RWPE2 (cell line): ENCODE measurements at regions not wholly inside any gene's neighbourhood (a gene's known extent, or its start where the extent isn't known, plus 50 kb on each side); places are given as distances from the start of the nearest gene placed in this dataset.

Source experiments
- ATAC-seq: fragments of 200-7000 bp; cut with Tn5 transposase; 3 replicates; pipeline ENCODE4 v1.9.1; 2021; ENCODE audit warnings: low read depth
- DNase-seq: peaks from one replicate; pipeline ENCODE4 v3.0.0-alpha.2; 2020; ENCODE audit warnings: low spot score
- H3K27ac ChIP-seq: fragments of 450-650 bp; 2 replicates; pipeline ENCODE4 v1.5.1; 2017; ENCODE audit warnings: mild to moderate bottlenecking; ENCODE audit not compliant: poor library complexity, severe bottlenecking
- H3K27me3 ChIP-seq: fragments of 250-450 bp; sonication (Bioruptor Pico); 2 replicates; pipeline ENCODE4 v1.5.1; 2021; ENCODE audit warnings: mild to moderate bottlenecking, moderate library complexity; ENCODE audit not compliant: insufficient read depth, poor library complexity, severe bottlenecking
- H3K36me3 ChIP-seq: fragments of 250-450 bp; sonication (Bioruptor Pico); 2 replicates; pipeline ENCODE4 v1.5.1; 2020; ENCODE audit warnings: low read depth, mild to moderate bottlenecking, moderate library complexity
- H3K4me1 ChIP-seq: fragments of 250-450 bp; sonication (Bioruptor Pico); 2 replicates; pipeline ENCODE4 v1.5.1; 2021; ENCODE audit warnings: mild to moderate bottlenecking, moderate library complexity; ENCODE audit not compliant: insufficient read depth, poor library complexity, severe bottlenecking
- H3K4me3 ChIP-seq: fragments of 250-450 bp; sonication (Bioruptor Pico); 2 replicates; pipeline ENCODE4 v1.5.1; 2021; ENCODE audit warnings: mild to moderate bottlenecking, moderate library complexity; ENCODE audit not compliant: severe bottlenecking
- H3K9me3 ChIP-seq: fragments of 250-450 bp; sonication (Bioruptor Pico); 2 replicates; pipeline ENCODE4 v1.5.1; 2021; ENCODE audit warnings: mild to moderate bottlenecking, moderate library complexity; ENCODE audit not compliant: severe bottlenecking
- TF ChIP-seq, protein P1 (sequence below): fragments of 450-650 bp; IDR thresholded peaks from one replicate; pipeline ENCODE4 v1.5.1; 2017; ENCODE audit warnings: mild to moderate bottlenecking, moderate library complexity; ENCODE audit not compliant: poor library complexity, severe bottlenecking

DNA sequence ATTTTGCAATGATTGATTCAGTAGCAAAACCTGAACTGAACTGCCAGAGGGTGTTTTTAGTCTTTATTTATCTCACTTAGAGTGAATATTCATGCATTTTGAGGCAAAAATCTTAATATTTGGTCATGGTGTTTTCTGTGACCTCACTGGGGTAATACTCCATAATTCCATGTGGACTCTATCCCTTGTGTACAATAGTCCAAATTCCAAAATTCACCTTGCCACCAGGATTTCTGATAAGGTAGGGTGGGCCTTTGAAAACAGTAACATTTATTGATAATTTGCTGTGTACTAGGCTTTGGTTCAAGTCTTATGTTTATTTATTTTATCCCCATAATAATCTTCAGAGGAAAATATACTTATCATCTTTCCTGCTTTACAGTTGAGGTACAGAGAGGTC, 68.4 kb upstream of the PDE5A start:
- ATAC-seq (no peak), DNase-seq (no peak)
- Histone ChIP-seq H3K9me3 (no peaks in the 10 kb centered on the region), H3K4me1 (no peaks in the 10 kb centered on the region), H3K27me3 (no peaks in the 10 kb centered on the region), H3K27ac (no peak overlapping the region), H3K36me3 (no peaks in the 10 kb centered on the region), H3K4me3 (no peak overlapping the region)
- TF ChIP-seq, protein P1, sequence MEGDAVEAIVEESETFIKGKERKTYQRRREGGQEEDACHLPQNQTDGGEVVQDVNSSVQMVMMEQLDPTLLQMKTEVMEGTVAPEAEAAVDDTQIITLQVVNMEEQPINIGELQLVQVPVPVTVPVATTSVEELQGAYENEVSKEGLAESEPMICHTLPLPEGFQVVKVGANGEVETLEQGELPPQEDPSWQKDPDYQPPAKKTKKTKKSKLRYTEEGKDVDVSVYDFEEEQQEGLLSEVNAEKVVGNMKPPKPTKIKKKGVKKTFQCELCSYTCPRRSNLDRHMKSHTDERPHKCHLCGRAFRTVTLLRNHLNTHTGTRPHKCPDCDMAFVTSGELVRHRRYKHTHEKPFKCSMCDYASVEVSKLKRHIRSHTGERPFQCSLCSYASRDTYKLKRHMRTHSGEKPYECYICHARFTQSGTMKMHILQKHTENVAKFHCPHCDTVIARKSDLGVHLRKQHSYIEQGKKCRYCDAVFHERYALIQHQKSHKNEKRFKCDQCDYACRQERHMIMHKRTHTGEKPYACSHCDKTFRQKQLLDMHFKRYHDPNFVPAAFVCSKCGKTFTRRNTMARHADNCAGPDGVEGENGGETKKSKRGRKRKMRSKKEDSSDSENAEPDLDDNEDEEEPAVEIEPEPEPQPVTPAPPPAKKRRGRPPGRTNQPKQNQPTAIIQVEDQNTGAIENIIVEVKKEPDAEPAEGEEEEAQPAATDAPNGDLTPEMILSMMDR: no peak

GRCh38 chr4:119695216-119695615, 66.6 kb upstream of the PDE5A start:
- H3K9me3 ChIP-seq: no peaks in the 10 kb centered on the region
- no peak for ATAC-seq
- H3K4me3 ChIP-seq: no peak overlapping the region
- DNase-seq: no peak
- TF ChIP-seq, protein P1: no peak
- H3K4me1 ChIP-seq: no peaks in the 10 kb centered on the region
- no peak overlapping the region for H3K27ac ChIP-seq
- no peaks in the 10 kb centered on the region for H3K36me3 ChIP-seq
- H3K27me3 ChIP-seq: no peaks in the 10 kb centered on the region

- Histone ChIP-seq H3K27me3 (no peaks in the 10 kb centered on the region), H3K27ac (no peak overlapping the region), H3K36me3 (no peaks in the 10 kb centered on the region), H3K4me3 (no peak overlapping the region), H3K4me1 (no peaks in the 10 kb centered on the region), H3K9me3 (no peaks in the 10 kb centered on the region)
- ATAC-seq: no peak
- TF ChIP-seq, protein P1: no peak
- DNase-seq: no peak
Measured at GRCh38 chr4:119693126-119693525, 64.5 kb upstream of the PDE5A start.

- no peaks in the 10 kb centered on the region for H3K36me3 ChIP-seq
- TF ChIP-seq, protein P1: no peak
- no peaks in the 10 kb centered on the region for H3K9me3 ChIP-seq
- DNase-seq (no peak), ATAC-seq (no peak)
- H3K27me3 ChIP-seq: no peaks in the 10 kb centered on the region
- no peak overlapping the region for H3K27ac ChIP-seq
- H3K4me1 ChIP-seq: no peaks in the 10 kb centered on the region
- H3K4me3 ChIP-seq: no peak overlapping the region
Measured at GRCh38 chr4:119692001-119692400, 63.4 kb upstream of the PDE5A start.

DNA sequence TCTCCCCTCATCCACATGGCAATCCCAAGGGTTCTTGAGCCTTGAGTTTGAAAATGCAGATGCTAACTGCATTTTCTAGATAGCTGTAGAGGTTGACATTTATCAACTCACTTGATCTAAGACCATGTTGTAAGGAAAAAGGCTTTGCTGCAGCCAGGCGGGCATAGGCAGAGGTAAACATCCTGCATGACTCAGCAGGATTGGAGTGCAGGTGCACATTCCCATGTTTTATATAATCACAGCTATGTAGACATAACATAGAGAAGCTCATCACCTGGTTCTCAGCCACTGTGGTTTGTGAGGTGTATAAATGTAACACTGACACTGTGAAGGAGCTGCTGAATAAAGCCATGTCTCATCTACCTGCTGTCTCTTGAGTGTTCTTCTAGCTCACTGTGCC, 62.3 kb upstream of the PDE5A start:
- TF ChIP-seq, protein P1: no peak
- Histone ChIP-seq H3K27me3 (no peaks in the 10 kb centered on the region), H3K27ac (no peak overlapping the region), H3K9me3 (no peaks in the 10 kb centered on the region), H3K36me3 (no peaks in the 10 kb centered on the region), H3K4me1 (no peaks in the 10 kb centered on the region), H3K4me3 (no peak overlapping the region)
- no peak for DNase-seq
- ATAC-seq: peak; percentile 44; the same call in 2 of the 3 replicates
